Stimulated activated naive B cell treated with anti-CD40 and anti-IgM and Interleukin-4, amounts not matched to agents 10 μg/mL and 1 μg/mL and 100 μg/mL, for 72 hours (primary cell): ENCODE measurements at regions not wholly inside any gene's neighbourhood (a gene's known extent, or its start where the extent isn't known, plus 50 kb on each side); places are given as distances from the start of the nearest gene placed in this dataset.

ENCODE experiments used
- ATAC-seq, 2 donors: fragments of 150-1000 bp; cut with Tn5 transposase; replicated peaks; 2 replicates each; pipeline ENCODE4 v1.10.0; 2021; ENCODE audit warnings: moderate library complexity in 1 of 2
- DNase-seq: peaks from one replicate; pipeline ENCODE4 v3.0.0; 2021
- H3K27ac Mint-ChIP-seq: one replicate; pipeline ENCODE4 v1.8.0; 2022; ENCODE audit warnings: mild to moderate bottlenecking, mixed read lengths
- H3K27me3 Mint-ChIP-seq, 2 donors: one replicate each; pipeline ENCODE4 v1.8.0; 2022; ENCODE audit warnings: mixed read lengths in 2 of 2
- H3K36me3 Mint-ChIP-seq, 2 donors: one replicate each; pipeline ENCODE4 v1.8.0; 2022; ENCODE audit warnings: mixed read lengths in 2 of 2, mild to moderate bottlenecking in 1 of 2
- H3K4me1 Mint-ChIP-seq, 2 donors: one replicate each; pipeline ENCODE4 v1.8.0; 2022; ENCODE audit warnings: mixed read lengths in 2 of 2, mild to moderate bottlenecking in 1 of 2
- H3K4me3 Mint-ChIP-seq, 2 donors: one replicate each; pipeline ENCODE4 v1.8.0; 2022; ENCODE audit warnings: mild to moderate bottlenecking in 2 of 2, mixed read lengths in 2 of 2, moderate library complexity in 1 of 2
- H3K9me3 Mint-ChIP-seq, 2 donors: one replicate each; pipeline ENCODE4 v1.8.0; 2022; ENCODE audit warnings: mixed read lengths in 2 of 2, mild to moderate bottlenecking in 1 of 2

DNA sequence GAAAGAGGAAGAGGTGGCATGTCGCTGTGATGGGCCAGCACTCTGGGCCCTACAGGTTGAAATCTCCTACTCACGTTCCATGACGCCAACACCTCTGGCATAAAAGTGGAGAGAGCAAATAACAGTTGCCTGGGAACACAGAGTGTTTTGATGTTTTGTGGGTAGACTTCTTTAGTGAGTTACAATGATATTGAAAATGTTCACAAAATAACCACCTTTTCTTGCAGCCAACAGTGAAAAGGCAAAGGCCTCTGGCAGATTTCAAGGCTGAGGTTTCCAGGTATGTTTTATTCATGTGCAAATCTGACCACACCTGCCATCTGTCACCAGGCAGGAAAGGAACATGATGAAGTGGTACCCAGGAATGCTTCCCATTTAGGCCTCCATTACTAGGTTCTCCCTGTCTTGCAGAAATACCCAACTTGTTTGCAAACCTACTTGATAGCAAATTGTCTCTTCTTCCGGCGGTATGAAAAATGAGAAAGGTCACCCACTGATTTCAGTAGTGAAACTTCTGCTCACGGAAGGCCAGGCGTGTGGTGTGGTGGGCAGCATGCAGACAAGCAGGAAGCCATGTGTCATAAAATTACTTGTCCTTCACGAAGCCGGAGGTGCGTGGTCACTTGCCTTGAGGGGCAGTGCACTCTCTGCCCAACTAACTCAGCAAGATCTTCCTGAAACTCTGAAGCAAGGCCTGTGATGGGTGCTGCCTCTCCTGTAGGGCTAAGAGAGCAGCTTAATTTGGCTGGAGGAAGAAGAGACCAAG, 299.1 kb upstream of the PRDM1 start:
- DNase-seq: peak; percentile 22
- peaks cover 7 to 10% of the 10 kb centered on the region in 2 donors for H3K27me3 Mint-ChIP-seq
- H3K4me3 Mint-ChIP-seq: no peak overlapping the region
- H3K9me3 Mint-ChIP-seq: no peaks in the 10 kb centered on the region
- peaks cover 18 to 20% of the 10 kb centered on the region in 2 donors for H3K4me1 Mint-ChIP-seq
- peak; percentile 65 to 72 for ATAC-seq
- no peaks in the 10 kb centered on the region for H3K36me3 Mint-ChIP-seq
- H3K27ac Mint-ChIP-seq: peak overlapping the region; percentile 31

DNA sequence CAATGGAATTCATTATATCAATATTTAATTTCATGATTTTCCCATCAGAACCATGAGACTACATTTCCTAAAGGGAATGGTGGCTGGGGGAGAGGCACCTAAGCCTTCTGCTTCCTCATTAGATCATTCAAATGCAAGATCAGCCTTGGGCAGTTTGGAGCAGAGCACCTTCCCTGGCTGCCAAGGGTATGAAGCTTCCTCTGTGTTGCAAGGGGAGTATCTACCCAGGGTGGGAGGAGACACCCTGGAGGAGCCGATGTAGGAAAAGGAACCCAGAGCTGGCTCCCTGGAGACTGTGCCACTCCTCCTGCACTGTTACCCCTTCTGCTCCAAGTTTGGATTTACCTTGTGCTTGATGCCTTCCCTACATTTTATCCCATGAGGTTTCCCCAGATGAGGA, 299.7 kb upstream of the PRDM1 start:
- H3K4me1 Mint-ChIP-seq: peaks cover 16 to 18% of the 10 kb centered on the region in 2 donors

DNA sequence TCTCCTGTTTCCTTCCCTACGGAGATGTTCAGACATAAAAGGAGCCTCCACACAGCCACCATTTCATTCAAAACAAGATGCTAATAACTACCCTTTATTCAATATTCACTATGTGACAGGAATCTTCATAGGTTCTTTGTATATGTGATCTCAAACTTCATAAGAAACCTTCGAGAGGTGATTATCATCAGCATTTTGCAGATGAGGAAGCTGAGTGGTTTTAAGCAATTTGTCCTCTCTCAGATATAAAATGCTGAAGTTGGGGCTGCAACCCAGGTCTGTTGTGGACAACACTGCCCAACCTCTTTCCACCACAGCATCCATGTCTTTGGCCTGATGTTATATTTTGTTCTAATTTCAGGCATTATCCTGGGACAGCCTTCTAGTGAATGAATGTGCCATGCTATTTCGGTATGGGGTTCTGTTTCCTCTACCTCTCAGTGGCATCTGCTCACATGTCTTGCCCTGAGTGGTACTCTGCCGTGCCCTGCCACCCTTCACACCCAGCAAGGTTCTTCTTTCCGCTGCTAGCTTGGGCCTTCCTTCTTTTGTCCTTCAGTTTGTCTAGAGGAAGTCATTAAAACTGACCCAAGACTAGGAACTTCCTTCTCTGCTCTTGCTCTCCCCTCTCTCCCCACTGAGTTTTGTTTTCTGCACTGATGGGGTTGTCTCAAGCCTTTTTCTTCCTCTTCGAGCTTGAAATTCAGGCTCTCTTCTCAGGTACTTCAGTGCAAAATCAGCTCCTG, 300.9 kb upstream of the PRDM1 start:
- DNase-seq (no peak), ATAC-seq (peak; percentile 25 to 49)
- H3K27me3 Mint-ChIP-seq: peaks cover 7 to 10% of the 10 kb centered on the region in 2 donors
- no peak overlapping the region for H3K27ac Mint-ChIP-seq
- H3K36me3 Mint-ChIP-seq: no peaks in the 10 kb centered on the region
- no peaks in the 10 kb centered on the region for H3K9me3 Mint-ChIP-seq
- no peak overlapping the region for H3K4me3 Mint-ChIP-seq
- H3K4me1 Mint-ChIP-seq: peaks cover 17 to 18% of the 10 kb centered on the region in 2 donors

More for the DNA sequence above, 299.7 kb upstream of the PRDM1 start:
- H3K4me3 Mint-ChIP-seq: no peak overlapping the region
- no peak for ATAC-seq
- no peak for DNase-seq
- H3K36me3 Mint-ChIP-seq: no peaks in the 10 kb centered on the region
- H3K27ac Mint-ChIP-seq: peak overlapping the region; percentile 31
- H3K9me3 Mint-ChIP-seq: no peaks in the 10 kb centered on the region
- H3K27me3 Mint-ChIP-seq: peaks cover 7 to 10% of the 10 kb centered on the region in 2 donors

DNA sequence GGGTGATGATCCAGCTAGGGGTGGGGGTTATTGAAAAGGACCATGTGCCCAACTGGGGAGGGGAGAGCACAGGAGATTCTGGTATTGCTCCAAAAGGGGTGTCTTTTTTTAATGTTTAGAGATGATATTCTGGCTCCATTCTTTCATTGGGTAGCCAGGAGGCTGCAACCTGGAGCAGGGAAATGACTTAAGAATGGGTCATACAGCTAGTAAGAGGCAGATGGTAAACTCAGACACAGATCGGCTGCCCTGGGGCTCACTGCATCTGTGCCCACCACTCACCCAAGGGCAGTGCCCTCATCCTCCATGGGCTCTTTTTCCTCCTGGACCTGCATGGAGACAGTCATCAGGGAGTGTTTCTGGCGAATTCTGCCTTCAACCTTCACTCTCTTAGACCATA, 302.0 kb upstream of the PRDM1 start:
- no peaks in the 10 kb centered on the region for H3K9me3 Mint-ChIP-seq

DNA sequence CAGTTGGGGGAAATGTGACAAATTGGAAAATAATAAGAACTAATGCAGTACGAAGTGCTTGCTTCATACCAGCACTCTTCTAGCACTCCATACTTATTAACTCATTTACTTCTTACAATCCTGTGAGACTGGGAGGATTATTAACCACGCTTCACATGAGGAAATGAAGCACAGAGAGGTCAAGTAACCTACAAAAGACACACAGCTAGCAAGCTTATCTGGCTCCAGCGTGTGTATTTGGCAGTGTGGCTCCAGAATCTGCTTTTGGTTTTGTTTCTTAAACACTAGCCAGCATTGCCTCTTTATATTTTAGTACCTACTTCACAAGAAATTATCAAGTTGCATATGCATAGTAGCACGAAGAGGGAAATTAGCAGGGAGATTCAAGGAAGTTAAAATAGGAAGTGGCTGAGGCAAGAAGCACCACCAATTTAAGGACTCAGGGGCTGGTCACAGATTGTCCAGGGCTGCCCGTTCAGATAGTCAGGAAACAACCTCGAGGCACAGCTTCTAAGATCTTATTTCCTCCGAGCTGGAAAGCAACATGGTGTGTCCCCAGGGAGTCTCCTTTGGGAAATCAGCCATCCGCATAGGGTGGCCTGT, 302.7 kb upstream of the PRDM1 start:
- Mint-ChIP-seq H3K36me3 (no peaks in the 10 kb centered on the region), H3K4me1 (peaks cover 17 to 18% of the 10 kb centered on the region in 2 donors), H3K4me3 (no peak overlapping the region), H3K27me3 (peaks cover 7 to 10% of the 10 kb centered on the region in 2 donors), H3K9me3 (no peaks in the 10 kb centered on the region), H3K27ac (no peak overlapping the region)
- ATAC-seq (no peak), DNase-seq (no peak)

More for the DNA sequence above, 302.0 kb upstream of the PRDM1 start:
- H3K27ac Mint-ChIP-seq: no peak overlapping the region
- no peak overlapping the region for H3K4me3 Mint-ChIP-seq
- peaks cover 7 to 10% of the 10 kb centered on the region in 2 donors for H3K27me3 Mint-ChIP-seq
- ATAC-seq (no peak), DNase-seq (no peak)
- peaks cover 17 to 18% of the 10 kb centered on the region in 2 donors for H3K4me1 Mint-ChIP-seq
- no peaks in the 10 kb centered on the region for H3K36me3 Mint-ChIP-seq

DNA sequence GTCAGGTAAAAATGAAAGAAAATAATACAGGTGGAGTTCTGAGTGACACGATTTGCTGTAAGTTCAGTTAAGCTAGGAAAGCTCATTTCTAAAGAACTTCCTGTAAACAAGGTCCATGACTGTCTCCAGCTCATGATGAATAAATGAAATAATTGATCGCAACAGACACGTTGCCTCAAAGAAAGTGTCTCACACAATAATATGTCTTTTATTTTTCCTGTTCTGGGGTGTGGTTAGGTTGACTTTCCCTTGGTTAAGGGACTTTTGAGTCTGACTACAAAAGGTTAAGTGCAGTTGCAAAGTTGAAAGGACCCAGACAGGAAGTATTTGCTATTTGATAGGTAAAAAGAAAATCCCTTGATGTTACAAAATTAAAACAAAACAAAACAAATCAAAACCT, 304.2 kb upstream of the PRDM1 start:
- DNase-seq (no peak), ATAC-seq (no peak)
- Mint-ChIP-seq H3K27ac (no peak overlapping the region), H3K36me3 (no peaks in the 10 kb centered on the region), H3K4me1 (peaks cover 10 to 12% of the 10 kb centered on the region in 2 donors), H3K4me3 (no peak overlapping the region), H3K9me3 (no peaks in the 10 kb centered on the region), H3K27me3 (peaks cover 7 to 11% of the 10 kb centered on the region in 2 donors)

DNA sequence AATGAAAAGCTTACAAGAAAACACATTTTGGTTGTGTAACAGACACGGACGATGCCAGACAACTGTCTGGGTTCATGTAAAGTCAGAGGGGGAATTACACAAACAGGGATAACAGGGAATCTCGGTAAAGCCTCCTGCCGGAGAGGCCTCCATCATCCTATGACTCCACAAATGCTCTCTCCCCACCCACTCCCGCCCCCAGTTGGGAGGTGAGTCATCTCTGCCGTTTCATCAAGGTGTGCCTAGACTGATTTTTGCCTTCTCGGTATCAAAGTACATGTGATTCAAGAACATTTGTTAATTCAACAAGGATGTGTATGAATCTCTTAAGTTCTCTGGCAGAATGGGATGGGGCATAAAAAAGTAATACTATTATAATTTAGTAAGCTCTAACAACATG, 304.9 kb upstream of the PRDM1 start:
- no peak for DNase-seq

DNA sequence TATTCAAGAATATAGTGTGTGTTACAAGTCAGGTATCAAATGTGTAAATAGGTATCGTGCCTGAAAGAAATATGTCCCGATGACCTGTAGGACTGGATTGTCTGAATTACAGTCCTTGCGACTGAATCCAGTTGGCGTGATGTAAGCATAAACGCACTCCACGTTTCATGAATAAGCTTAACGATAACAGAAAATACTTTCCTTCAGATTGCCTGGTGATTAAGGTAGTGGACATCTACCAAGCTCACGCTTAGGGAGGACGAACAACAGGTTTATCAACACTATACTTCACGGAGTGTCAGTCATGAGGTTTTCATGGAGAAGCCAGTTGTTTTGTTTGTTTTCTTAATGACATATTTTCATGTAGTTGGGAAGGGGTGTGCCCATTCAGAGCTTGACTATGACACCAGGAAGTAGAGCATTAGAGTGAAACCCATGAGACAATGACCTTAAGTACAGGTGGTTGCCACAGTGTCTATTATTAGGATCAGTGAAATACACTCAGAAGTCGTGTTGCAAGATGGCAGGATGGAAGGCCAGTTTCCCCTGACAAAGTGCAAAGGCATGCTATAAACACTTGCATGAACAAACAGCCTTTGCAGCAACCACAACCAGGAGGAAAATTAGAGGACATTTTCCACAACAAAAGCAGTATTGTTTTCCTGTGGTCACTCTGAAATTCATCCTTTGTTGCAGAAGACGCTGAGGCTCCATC, 305.8 kb upstream of the PRDM1 start:
- peaks cover 0 to under 1% of the 10 kb centered on the region in 2 donors for H3K36me3 Mint-ChIP-seq
- peaks cover 3 to 4% of the 10 kb centered on the region in 2 donors for H3K4me1 Mint-ChIP-seq
- peaks cover 7 to 11% of the 10 kb centered on the region in 2 donors for H3K27me3 Mint-ChIP-seq
- DNase-seq: no peak
- peaks cover 1 to 2% of the 10 kb centered on the region in 2 donors for H3K9me3 Mint-ChIP-seq
- peak; percentile 74 to 84 for ATAC-seq
- no peak overlapping the region for H3K27ac Mint-ChIP-seq
- H3K4me3 Mint-ChIP-seq: no peak overlapping the region

More for the DNA sequence above, 304.9 kb upstream of the PRDM1 start:
- Mint-ChIP-seq H3K4me1 (peaks cover 10 to 12% of the 10 kb centered on the region in 2 donors), H3K27ac (no peak overlapping the region), H3K4me3 (no peak overlapping the region), H3K36me3 (no peaks in the 10 kb centered on the region), H3K27me3 (peaks cover 7 to 11% of the 10 kb centered on the region in 2 donors), H3K9me3 (no peaks in the 10 kb centered on the region)
- ATAC-seq: no peak

DNA sequence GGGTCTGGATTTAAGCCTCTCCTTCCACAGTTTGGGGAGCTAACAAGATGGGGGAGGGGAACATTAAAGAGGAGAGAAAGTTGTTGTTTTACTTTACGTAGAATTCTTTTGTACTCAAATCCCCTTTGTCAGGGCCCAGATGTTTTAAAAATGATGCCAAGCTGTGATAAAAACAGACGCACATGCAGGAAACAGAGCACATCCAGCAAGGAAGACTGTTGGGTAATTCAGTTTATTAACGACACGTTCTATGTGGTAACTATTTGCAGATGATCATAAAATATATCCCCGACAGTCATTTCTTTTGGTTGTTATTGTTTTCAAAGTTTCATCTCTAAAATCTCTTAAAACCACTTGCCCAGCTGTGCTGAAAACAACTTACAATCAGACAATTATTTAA, 307.0 kb upstream of the PRDM1 start:
- no peak for DNase-seq
- no peak overlapping the region for H3K27ac Mint-ChIP-seq
- no peak for ATAC-seq
- H3K4me1 Mint-ChIP-seq: peaks cover 0 to 3% of the 10 kb centered on the region in 2 donors
- peaks cover 0 to 5% of the 10 kb centered on the region in 2 donors for H3K27me3 Mint-ChIP-seq
- H3K4me3 Mint-ChIP-seq: no peak overlapping the region
- peaks cover 3 to 6% of the 10 kb centered on the region in 2 donors for H3K36me3 Mint-ChIP-seq
- H3K9me3 Mint-ChIP-seq: peaks cover 6 to 7% of the 10 kb centered on the region in 2 donors

DNA sequence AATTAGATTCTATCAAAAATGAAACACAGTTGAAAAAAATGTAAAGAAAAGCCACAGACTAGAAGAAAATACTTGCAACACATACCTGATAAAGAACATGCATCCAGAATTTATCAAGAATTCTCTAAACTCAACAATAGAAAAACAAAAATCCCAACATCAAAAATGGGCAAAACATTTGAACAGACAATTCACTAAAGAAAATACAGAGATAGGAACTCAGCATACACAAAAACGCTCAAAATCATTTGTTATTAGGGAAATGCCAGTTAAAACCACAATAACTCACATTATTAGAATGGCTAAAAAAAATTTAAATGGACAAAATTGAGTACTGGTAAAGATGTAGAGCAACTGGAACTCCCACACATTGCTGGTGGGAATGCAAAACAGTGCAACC, 311.0 kb upstream of the PRDM1 start:
- H3K36me3 Mint-ChIP-seq: peaks cover 3 to 6% of the 10 kb centered on the region in 2 donors
- ATAC-seq: no peak
- H3K9me3 Mint-ChIP-seq: peaks cover 6 to 7% of the 10 kb centered on the region in 2 donors
- H3K4me1 Mint-ChIP-seq: no peaks in the 10 kb centered on the region
- no peak for DNase-seq
- no peak overlapping the region for H3K4me3 Mint-ChIP-seq
- H3K27me3 Mint-ChIP-seq: peaks cover 0 to 5% of the 10 kb centered on the region in 2 donors
- no peak overlapping the region for H3K27ac Mint-ChIP-seq

DNA sequence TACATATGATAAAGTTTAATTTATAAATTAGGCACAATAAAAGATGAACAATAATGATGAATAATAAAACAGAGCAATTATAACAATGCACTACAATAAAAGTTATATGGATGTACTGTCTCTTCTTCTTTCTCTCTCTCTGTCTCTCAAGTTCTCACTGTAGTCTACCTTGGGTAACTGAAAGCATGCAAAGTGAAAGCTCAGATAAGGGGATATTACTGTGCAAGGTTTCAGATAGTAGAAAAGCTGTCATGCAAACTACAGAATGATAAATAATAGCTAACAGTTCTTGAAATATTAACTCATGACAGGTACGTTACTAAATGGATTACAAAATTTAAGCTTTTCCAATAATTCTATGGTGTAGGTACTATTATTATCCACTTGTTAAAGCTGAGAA, 311.9 kb upstream of the PRDM1 start:
- H3K9me3 Mint-ChIP-seq: peaks cover 6 to 7% of the 10 kb centered on the region in 2 donors
- ATAC-seq (no peak), DNase-seq (no peak)
- no peak overlapping the region for H3K27ac Mint-ChIP-seq
- H3K4me3 Mint-ChIP-seq: no peak overlapping the region
- H3K27me3 Mint-ChIP-seq: peaks cover 0 to 5% of the 10 kb centered on the region in 2 donors
- peaks cover 3 to 6% of the 10 kb centered on the region in 2 donors for H3K36me3 Mint-ChIP-seq
- H3K4me1 Mint-ChIP-seq: no peaks in the 10 kb centered on the region

DNA sequence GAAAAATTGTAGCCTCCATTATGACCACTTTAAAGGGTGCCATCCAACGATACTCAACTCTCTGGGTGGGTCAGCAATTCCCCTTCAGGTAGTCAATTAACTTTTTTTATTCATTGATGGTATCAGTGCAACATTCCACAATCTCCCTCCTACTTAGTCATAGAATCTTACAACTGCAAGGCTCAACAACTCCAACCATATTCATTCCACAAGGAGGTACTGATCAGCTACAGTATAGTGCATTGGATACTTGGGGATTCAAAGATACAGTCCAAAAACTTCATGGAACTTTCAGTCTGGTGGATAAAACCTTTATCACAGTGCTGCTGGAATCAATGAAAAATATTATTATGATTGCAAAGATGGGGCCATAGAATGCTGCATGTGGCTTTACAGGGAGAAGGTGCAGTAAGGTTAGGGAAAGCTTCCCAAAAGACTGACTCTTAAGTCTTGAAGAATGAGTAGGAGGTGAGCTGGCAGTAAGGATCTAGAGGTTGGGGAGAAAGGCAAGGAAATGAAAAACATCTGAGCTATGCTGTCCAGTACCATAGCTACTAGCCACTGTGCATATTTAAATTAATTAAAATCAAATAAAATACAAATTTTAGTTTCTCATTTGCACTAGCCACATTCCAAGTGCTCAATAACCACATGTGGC, 314.7 kb upstream of the PRDM1 start:
- DNase-seq: no peak
- no peak overlapping the region for H3K4me3 Mint-ChIP-seq
- H3K9me3 Mint-ChIP-seq: peaks cover 6 to 7% of the 10 kb centered on the region in 2 donors

DNA sequence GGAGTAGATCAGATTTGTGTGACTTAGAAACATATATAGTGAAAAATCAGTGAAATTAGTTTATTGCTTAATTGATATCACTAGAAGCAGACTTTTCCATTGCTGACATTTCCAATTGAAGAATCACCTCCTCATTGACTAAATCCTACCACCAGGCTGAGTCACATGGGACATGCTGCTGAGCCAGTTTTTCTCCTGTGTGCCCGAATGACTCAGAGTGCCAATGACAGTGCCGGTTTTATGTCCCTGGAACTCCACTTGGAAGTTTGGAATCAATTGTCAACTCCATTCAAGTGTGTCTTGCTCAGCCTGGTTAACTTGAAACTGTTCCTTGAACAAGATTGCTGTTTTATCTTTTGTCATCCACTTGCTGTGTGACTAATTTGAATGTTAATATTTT, 316.1 kb upstream of the PRDM1 start:
- ATAC-seq (no peak), DNase-seq (no peak)
- H3K27ac Mint-ChIP-seq: no peak overlapping the region
- H3K4me1 Mint-ChIP-seq: no peaks in the 10 kb centered on the region
- peaks cover 0 to 3% of the 10 kb centered on the region in 2 donors for H3K27me3 Mint-ChIP-seq
- no peak overlapping the region for H3K4me3 Mint-ChIP-seq
- peaks cover 2% of the 10 kb centered on the region in 2 donors for H3K9me3 Mint-ChIP-seq
- H3K36me3 Mint-ChIP-seq: peaks cover under 1 to 2% of the 10 kb centered on the region in 2 donors

More for the DNA sequence above, 314.7 kb upstream of the PRDM1 start:
- no peak for ATAC-seq
- Mint-ChIP-seq H3K27me3 (no peaks in the 10 kb centered on the region), H3K4me1 (no peaks in the 10 kb centered on the region), H3K27ac (no peak overlapping the region), H3K36me3 (peaks cover 3 to 6% of the 10 kb centered on the region in 2 donors)
